HG03469 (cell line): ENCODE measurements at regions not wholly inside any gene's neighbourhood (a gene's known extent, or its start where the extent isn't known, plus 50 kb on each side); places are given as distances from the start of the nearest gene placed in this dataset.

Source experiments
- ATAC-seq: cut with Tn5 transposase; IDR thresholded peaks from one replicate; pipeline ENCODE4 v1.9.1; 2021; ENCODE audit warnings: mild to moderate bottlenecking, moderate library complexity, moderate number of reproducible peaks; ENCODE audit not compliant: unreplicated experiment

DNA sequence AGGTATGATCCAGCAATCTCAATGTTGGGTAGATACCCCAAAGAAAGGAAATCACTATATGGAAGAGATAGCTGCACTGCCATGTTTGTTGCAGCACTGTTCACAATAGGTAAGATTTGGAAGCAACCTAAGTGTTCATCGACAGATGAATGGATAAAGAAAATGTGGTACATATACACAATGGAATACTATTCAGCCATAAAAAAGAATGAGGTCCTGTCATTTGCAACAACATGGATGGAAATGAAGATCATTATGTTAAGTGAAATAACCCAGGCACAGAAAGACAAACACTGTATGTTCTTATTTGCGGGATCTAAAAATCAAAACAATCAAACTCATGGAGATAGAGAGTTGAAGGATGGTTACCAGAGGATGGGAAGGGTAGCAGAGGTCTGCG is 372.4 kb upstream of the SPRED2 start:
- ATAC-seq = no peak

DNA sequence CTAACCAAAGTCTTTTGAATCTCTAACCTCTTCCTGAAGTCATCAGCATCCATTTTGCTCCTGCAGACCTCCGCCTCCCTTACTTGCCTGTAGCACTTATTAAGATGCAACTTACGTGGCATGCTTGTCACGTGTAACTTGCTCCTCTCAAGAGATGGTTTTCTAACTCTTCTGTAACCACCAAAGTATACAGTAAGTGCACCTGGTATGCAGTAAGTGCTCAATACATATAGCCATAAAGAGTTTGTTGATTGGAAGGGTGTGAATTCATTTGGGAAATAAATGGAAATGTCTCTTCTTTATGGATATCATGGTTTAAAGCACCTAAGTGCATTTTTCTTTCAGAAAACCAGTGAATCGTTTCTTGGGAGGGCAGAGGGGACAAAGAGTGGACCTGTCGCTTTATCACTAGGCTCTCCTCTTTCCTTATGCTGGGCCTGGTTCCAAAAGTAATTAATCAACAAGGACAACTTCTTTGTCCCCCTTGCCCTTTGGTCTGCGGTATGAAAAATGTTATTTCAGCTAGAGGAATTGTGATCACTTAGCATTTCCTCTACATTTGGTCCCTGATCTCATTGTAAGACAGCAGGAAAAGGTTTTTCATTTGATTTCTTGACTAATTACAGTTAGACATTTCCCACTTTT is 370.0 kb upstream of the SPRED2 start:
- ATAC-seq = no peak

DNA sequence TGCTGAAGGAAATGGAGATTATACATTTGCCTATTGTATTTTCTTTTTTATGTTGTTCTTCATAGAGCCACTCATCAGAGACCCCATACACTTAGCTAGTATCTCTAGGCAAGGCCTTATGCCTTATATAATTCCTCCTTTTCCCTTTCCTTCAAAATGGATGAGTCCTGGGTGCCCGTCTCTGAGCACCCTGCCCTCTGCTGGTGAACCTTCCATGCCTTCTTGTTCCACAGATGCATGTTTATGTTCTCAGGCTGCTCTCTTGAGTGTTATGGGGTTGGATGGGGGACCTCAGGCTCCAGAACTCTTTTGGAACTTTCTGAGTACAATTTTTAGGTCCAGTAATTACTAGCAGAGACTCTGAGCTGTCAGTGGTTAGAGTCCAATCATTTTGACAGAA is 368.6 kb upstream of the SPRED2 start:
- ATAC-seq = no peak

DNA sequence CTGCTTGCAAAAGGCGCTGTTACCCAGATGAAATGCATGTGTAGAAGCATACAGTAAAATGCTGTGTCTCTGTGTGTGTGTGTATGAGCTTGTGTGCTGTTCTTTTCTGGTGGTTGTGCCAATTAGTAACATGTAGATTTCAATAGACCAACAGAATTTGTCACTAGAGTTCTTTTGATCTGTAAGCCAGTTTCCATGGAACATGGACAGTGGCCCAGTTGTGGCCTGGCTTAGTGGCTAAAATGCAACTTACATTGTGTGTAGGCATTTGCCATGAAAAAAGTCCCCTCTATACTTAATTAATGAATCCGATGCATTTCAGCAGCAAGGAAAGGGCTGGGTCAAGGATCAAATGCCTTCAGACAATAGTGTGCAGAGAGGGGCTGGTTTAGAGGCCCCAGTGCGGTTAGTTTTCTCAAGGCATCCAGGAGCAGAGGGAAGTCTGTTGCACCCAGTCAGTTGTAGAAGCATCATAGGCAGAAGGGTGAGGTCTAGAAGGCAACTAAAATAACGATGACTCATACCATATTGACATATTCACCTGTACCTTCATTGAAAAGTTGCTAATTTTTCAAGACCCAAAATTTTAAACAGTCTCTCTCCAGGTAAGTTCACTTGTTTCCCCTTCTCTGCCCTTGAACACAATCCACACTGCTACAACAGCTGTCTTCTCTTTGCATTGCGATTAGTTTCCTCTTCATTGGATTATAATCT is 366.9 kb upstream of the SPRED2 start:
- ATAC-seq = no peak

DNA sequence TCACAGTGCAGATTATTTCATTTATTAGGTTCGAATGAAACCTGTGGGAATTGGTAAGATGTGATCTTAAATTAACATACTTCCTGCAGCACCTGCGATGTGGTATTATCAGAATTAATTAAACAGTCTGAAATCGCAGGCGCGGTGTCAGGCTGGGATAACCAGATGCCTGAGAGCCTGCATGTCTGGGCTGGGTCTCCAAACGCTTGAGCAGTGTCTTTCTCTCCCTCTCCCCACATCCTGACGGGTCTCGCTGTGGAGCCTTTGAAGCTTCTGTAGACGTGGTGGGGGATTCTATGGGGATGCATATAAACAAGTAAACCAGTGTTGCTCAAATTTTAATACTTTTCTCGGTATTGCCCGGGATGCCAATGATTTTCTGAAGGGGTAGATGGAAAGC is 366.2 kb upstream of the SPRED2 start:
- ATAC-seq = no peak

DNA sequence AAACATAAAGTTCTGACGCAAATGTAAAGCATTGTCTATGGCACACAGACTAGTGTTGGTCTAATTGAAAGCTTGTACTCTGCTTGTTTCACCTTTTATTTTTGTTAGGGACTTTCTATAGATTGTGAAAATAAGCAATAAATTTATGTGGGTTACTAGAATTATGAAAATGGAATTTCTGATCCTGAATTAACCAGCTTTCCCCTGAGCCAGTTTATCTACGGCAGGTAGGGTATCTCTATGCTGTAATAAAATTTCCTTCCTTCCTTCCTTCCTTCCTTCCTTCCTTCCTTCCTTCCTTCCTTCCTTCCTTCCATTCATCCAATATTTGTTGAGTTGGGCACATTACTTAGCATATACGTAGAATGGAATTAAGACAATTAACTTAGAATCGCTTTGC is 362.6 kb upstream of the SPRED2 start:
- ATAC-seq = no peak

DNA sequence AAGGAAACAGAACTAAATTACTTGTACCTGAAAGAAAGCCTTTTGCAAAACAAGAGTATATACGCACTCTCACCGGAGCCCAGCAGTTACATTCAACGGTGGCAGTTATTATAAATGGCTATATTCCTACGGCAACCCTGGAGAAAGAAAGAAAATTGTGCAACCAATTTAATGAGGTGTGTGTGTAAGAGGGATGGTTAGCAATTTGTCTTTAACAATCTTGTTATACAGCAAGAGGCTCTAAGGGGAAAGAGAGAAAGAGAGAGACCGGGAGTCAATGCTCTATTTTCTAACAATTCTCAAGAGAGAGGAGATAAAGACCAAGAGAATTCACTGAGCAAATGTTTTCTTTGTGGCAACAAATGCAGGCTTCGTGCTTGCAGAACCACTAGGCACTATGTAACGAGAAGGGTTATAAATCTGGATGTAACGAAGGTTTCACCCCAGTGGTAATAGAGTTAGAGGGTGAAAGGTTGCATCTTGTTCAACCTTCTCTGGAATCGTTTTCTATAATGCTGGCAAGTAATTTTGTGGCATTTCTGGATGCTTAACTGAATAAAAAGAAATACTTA is 359.1 kb upstream of the SPRED2 start:
- no peak for ATAC-seq

DNA sequence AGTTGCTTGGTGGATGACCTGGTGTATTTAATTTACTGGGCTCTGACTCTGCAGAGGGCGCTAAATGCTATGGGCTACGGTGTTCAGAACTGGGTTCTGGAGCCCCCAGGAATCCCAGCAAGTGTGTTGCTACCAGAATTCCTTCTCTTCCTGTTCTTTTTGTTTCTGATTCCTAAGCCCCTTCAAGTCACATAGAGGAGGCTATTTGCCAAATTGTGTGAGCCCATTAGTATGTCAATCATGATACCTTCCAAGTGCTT is 358.2 kb upstream of the SPRED2 start:
- ATAC-seq = no peak

DNA sequence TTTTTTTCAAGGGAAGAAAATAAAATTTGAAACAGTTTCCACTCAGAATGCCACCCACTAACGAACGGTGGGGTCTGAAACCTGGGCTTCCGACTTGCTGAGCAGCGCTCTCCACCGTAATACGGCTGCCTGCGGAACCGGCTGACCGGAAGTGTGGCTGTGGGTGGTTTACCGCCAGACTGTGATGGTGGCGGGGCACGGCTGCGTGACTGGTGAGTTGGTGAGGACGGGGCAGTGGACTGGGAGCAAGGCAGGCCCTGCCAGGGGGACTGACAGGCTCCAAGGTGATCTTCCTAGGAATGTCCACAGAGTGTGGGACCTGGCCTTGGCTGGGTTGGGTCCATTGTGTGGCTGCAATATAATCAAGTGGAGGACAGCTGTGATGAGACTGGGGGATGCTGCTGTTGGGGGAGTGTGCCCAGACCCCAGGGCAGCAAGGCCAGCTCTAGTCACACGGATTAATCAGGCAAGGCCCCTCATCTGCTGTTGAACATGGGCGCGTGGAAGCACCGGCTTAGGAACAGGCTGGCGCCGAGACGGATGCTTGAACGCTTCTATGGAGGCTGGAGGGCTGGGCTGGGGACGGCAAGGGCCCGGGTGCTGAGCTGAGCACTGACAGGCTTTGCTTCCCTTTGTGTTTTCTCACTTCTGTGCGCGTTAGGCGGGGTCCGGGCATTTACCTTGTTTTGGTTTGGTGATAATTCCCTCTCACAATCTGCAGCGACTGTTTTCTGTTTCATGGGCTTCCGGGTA is 357.7 kb upstream of the SPRED2 start:
- no peak for ATAC-seq

DNA sequence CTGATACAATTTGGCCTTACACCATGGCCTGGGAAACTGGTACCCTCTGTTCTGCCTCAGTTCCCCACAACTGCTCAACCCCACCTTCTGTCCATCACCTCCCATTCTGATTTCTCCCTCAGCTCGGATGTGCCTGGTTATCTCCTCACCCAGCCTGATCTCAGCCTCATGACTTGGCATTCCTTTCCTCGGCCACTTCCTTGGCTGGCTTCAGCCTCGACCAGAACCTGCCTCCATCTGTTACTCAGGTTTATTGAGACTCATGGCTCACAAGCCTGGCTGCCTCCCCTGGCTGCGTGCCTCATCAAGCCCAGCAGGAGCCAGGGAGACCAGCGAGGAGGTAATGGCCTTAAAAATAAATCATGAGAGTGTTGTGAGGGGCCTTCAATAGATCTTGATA is 356.2 kb upstream of the SPRED2 start:
- ATAC-seq = no peak

DNA sequence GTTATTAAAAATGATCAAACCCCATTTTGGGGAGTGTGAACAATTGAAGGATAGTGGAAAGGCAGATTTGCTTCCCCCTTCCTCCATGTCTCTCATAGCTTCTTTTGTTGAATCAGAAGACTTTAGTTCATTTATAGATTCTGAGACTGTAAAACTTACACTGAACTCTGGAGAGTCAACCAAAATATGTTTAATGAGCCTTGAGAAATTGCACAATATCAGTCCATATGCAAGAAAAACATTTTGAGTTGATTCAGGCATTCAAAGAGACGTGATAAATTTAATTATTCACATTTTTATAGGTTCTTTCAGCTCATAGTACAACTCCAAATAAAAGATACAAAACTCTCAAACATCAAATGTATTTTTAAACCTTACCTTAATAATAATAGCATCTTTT is 354.4 kb upstream of the SPRED2 start:
- ATAC-seq = no peak

DNA sequence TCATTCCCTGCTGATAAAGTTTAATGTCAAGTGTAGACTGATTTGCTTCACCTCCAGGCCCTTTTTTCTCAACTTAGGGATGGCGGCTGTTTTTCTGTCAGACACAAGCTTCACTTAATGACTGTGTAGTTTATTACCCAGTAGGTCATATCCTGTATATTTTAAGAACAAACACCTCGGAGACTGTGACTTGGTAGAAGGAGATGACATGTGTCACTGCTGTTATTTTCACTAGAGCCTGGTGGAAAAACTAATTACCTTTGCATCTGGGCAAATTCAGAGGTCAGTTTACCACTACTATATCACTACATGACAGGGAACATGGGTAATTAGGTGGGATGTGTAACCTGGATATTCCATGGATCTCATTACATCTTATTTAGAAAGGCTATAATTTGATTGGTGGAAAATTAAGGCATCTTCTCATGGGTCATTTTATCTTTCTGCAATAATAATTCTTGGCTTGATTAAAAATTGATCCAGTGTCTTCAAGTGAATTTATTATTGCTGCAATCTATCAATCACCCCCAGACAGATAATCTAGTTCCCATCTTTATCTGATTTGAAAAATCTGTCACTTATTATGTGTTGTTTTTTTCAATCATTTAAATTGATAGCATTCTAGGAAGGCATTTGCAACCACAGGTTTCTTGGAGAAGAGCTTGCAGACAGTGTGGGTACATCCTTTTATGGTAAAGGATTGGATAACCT is 353.8 kb upstream of the SPRED2 start:
- ATAC-seq = no peak

DNA sequence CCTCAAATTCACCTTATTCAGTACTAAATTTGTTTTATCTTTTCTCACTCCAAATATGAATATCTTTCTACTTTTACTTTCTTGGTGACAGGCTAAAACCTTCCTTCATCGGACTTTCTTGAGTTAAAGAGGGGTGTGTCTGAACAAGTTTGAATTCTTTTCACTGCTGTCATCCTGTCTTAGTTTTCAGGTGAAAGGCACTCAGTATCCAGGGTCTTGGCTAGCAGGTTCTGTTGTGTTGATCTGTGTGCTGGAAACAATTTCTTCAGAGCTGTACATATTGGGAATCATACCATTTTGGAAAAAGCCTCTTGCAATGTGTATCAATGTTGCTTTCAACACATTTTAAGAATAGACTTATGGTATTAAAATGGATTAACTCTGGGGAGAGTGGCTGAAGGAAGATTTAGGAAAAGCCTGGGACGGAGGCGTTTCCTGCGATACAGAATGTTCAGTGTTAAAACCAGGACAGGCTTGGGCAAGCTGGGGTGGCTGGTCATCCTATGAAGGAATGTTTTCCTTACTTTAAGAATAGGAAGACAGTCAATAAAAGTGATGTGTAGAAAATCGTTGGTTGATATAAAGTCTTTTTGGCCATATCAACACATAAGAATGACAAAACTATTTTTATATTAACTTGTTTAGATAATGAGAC is 350.7 kb upstream of the SPRED2 start:
- no peak for ATAC-seq

DNA sequence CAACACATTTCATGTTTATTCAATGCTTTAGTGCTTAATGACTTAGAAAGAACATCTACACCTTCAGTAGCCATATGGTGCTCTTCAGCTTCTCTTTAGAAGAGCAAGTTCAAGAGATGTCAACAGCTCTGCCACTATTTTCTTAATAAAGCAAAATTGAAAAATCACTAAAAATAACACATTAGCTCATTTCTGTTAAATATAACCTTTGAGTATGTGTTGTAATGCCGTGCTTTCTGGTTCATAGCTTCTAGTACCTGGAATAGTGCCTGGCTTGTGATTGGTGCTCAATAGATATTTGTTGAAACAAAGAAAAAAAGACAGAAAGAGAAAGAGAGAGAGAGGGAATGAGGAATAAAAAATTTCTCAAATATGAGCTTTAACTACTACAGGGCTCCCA is 349.8 kb upstream of the SPRED2 start:
- ATAC-seq = no peak

DNA sequence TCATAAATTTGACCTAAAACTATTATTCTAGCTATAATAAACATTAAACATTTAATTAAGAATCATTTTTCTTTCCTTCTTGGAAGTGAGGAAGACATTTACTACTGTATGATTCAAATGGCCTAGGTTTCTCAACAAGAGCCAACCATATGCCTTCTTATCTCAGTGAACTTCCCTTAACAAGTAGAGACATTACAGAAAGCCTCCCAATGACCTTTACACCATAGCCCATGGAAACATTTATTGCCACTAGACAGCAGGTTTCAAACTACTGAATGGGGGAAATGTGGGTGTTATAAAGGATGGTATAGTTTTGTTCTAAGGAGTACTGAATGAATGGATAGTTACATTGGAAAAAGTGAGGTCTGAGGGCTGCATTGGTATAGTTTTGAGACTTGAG is 349.4 kb upstream of the SPRED2 start:
- ATAC-seq = no peak

DNA sequence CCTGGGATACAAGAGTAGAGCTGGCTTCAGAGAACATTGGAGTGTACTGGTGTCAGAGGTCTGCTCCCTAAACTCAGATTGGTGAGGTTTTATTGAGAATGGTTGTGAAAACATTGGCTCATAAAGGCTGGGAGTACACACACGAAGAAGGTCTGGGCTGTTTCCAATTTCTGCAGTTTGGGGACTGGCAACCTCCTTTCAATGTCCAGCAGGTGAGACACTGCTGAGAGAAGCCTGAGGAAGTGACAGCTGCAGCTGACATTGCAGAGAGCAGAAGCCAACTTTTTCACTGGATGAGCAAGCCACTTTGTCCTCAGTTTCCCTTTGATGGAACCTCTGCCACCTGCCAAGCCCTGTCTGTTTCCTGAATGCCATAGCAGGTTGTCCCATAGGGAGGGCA is 346.6 kb upstream of the SPRED2 start:
- no peak for ATAC-seq

DNA sequence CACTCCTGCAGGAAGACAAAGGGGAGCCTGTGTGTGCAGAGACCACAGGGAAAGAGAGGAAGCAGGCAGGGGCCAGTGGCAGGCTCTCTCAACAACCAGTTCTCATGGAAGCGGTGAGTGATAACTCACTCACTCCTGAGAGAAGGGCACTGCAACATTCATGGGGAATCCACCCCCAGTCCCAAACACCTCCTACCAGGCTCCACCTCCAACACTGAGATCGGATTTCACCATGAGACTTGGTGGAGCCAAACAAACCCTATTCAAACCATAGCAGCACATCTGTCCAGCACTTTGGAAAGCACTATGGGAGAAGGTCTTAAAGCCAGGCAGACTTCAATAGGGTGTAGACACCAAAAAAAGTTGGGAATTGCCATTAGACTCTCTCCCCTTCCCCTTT is 345.7 kb upstream of the SPRED2 start:
- no peak for ATAC-seq

DNA sequence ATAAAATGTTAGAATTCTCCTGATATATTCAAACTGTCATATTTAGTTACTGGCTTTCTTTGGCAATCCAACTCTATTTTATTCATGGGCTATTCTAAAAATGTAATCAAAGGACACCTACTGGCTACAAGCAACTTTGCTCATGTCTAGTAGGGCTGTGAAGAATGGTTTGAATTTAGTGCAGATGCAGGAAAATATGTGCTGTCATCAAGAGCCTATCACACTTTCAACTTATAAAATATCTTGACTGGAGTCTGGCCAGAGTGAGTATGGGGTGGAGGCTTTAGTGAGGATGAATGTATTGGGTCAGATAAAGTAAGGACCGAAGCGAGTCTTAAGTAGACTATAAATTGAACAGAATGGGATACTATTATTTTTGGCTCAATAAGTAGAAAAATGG is 343.4 kb upstream of the SPRED2 start:
- ATAC-seq = no peak

DNA sequence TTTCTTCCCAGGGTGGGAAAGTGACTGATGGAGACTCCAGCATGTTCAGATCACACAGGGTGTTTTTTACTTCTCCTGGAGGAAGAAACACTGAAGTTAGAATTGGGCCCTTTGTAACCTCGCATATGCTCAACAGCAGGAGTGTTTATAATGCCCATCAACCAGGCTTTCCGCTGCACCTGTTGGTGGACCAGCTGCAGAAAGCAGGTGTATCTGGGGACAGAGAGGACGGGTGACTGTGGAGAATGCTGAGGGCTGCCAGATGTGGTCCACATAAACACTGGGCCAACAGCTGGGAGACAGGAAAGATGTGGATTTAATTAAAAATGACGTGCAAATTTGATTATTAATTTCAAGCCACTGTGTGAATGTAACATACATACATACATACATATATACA is 335.5 kb upstream of the SPRED2 start:
- no peak for ATAC-seq

DNA sequence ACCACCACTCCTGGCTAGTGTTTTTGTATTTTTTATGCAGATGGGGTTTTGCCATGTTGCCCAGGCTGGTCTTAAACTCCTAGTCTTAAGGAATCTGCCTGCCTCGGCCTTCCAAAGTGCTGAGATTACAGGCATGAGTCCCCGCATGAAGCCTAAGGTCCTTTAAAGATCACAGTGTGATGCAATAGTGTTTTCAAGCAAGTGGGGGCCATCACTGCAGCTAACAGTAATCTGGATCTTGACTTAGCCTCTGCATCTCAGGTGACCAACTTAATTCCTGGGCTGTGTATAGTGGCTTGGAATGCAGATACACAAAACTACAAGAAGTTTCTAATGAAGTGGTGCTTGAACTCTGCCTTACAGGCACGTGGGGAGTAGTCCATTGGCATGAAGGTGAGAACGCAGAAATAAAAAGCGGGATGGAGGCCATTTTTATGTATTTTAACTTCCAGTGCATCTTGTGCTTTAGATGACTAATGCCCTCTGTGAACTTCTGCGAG is 334.4 kb upstream of the SPRED2 start:
- ATAC-seq = no peak

DNA sequence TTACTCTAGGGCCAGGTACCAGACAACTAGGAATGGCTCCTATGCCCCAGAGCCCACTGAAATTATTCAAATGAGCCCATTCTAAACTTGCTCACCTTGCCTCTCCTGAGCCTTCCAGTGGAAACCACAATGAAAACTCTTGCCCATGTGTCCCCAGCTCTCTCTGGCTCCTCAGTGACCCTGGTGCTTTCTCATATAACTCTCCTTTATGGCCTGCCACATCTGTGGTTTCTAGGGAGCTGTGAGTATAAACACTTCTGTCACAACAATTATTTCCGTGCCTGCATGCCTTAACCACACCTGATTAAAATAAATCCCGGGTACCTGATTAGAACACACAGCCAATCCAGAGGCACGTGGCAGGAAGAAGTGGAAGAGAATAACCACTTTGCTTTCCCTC is 333.0 kb upstream of the SPRED2 start:
- ATAC-seq = no peak
